NCI-H128 (cell line): ENCODE measurements at regions not wholly inside any gene's neighbourhood (a gene's known extent, or its start where the extent isn't known, plus 50 kb on each side); places are given as distances from the start of the nearest gene placed in this dataset.
"Not testable (repeated sequence)": the region's sequence is repeated elsewhere in the genome, so short reads cannot be mapped to it uniquely, and the experiment has no call there.

Source experiments
- DNase-seq: peaks from one replicate; lab custom pipeline; 2025; ENCODE audit not compliant: unreplicated experiment; lab: John Stamatoyannopoulos, UW

DNA sequence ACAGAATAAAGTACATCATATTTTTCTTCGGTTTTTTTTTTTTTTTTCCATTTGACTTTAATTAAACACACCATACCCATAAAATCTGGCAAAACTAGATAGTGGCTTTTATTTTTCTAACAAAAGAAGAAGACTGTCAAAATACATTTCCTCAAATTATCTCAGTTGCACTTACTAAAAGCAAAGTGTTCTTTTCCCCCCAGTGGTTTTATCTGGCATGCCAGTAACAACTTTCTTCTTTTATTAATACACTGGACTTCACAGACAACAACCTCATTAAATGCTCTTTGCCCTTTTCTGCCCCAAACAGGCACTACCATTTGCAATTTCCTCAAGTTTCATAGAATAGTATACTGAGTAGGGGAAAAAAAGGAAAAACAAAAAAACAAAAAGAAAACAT is 1792.3 kb downstream of the EFNA5 start:
- DNase-seq = no peak

DNA sequence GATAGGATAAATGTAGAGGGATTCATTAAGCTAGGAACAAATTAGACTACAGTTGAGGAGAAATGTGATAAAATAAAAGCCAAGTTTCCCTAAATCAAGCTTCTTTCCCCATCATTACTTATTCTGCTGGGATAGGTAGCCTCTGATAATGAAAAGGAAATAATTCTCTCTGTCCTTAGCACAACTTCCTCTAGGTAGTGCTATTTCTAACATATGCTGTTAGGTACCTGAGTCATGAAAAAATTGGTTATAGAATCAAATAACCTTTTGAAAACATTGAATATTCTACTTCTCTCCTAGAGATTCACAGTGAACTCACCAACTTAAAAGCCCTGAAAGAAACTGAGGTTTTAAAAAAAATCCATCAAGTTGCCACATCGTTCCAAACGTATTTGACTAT is 1793.1 kb downstream of the EFNA5 start:
- no peak for DNase-seq

DNA sequence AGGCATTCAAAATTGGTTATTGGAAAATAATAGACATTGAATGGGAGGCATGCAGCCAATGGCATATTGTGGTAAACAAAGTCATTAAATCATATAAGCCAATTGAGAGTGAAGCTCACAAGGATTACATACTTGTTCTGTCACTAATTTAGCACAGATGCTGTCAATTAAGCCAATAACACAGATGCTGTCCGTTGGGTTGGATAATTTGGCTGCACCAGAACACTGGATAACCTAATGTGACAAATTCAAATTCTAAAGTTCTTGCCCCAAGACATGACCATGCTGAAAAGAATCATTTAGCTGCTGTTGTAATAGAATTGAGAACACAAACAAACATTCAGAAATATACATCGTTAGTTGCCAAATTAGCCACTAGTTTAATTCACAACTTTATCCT is 1796.4 kb downstream of the EFNA5 start:
- no peak for DNase-seq

DNA sequence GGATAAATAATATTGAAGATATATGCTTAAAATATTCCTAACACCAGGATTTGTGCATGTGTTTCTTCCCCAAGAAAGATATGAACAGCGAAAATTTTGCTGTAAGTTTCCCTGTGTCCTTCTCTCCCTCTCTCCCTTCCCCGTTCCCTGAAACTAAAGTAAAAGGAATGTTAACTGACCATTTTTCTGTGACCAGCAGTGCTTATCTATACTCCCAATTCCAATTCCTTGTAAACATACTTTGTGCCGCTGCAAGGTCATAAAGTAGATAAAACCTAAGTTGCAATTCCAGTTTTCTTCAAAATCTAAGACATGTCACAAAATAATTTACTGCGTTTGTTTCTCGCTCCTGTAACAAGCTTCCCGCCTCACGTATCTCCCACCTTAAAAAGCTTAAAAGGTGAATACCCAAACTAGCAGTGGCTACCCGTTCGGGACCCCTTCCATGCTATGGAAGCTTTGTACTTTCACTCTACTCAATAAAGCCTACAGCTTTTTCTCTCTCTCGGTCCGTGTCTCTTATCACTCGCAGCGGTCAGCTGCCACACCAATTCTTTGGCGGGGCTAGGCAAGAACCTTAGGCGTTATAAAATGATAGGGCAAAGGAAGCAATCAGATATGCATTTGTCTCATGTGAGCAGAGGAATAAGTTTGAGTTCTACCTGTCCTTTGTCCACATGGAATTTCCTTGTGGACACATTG is 1798.0 kb downstream of the EFNA5 start:
- no peak for DNase-seq

DNA sequence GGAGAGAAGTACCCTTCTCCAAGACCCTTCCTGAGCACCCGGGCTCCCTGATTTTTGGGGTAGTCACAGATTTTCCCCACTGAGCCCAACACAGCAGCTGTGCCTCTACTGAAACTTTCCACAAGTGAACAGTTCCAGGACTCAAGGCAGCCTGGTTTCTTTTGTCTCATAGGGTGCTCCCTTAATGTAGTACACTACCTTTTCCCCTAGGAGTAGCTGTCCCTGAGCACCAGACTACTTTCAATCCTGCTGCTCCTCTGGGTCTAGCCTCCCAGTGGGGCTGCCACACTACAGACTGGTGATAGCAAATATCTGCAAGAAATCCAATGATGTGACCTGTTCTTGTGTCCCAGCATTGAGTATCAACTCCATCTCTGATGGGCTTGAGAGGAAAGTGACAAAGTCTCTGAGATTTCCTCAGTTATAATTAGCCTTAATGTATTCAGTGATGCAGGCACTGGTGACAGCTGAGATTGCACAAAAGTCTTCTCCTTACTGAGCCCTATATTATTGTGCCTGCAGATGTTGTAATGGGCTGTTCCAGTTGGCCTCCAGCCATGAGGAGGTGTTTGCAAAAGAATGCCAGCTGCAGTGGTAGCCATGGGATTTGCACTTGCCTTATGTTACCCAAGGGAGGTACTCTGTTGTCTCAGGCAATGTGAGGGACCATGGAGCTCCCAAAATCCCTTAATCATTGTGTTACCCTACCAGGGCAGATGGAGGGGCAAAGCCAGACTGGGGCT is 1802.5 kb downstream of the EFNA5 start:
- no peak for DNase-seq

DNA sequence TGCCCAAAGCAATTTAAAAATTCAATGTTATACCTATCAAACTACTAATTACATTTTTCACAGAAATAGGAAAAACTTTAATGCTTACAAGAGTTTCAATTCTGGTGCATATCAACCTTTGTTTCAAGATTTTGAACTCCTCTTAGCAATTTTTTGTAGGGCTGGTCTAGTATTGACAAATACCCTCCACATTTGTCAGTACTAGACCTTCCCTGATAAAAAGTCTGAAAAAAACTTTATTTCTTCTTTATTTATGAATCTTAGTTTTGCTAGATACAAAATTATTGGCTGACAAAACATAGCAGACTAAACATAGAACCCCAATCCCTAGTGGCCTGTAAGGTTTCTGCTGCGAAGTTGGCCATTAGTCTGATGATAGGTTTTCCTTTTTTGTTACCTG is 1804.9 kb downstream of the EFNA5 start:
- no peak for DNase-seq

DNA sequence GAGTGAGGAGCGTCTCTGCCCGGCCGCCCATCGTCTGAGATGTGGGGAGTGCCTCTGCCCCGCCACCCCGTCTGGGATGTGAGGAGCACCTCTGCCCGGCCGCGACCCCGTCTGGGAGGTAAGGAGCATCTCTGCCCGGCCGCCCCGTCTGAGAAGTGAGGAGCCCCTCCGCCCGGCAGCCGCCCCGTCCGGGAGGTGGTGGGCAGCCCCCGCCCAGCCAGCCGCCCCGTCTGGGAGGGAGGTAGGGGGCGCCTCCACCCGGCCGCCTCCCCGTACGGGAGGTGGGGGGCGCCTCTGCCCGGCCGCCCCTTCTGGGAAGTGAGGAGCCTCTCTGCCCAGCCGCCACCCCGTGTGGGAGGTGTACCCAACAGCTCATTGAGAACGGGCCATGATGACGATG is 1811.4 kb downstream of the EFNA5 start:
- not testable (repeated sequence) for DNase-seq

DNA sequence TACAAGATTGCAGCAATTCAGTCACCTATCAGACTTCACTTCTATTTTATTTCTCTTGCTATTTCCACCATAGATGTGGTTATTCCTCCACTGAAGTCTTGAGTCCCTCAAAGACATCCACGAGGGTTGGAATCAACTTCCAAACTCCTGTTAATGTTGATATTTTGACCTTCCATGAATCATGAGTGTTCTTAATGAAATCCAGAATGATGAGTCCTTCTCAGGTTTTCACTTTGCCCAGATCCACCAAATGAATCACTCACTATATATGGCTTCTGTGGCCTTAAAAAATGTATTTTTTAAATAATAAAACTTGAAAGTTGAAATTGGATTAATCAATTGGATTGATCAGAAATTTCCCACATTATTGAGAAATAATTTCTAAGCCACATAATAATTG is 1821.0 kb downstream of the EFNA5 start:
- no peak for DNase-seq

DNA sequence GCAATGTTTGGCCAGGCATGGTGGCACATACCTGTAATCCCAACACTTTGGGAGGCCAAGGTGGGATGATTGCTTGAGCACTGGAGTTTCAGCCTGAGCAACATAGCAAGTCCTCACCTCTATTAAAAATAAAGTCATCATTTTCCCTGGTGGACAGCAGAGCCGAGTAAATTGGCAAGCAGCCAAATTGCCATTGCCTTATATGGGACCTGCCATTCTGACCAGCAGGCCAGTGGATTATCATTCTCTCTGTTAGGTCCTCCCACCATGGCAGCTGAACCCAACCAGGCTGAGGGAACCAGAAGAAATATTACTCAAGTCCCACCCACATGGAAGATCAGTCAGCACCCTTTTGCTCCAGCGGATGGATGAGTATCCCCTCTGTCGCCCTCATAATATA is 1829.9 kb downstream of the EFNA5 start:
- no peak for DNase-seq

DNA sequence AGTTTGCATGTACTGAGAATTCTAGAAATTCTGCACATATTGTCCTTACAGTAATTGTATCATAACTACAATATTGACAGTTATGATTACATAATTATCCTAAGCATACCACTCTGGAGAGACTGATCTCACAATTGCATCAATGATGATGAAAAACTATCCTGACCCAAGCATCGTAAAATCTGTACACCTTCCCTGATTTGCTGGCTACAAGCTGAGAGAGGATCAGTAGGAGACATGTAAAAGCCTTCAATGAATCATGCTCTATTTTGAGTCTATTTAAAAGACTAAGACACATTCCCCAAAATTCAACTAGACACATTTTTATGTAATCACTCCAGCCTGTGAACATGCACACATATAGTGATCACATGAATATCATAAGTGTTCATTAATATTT is 1833.8 kb downstream of the EFNA5 start:
- no peak for DNase-seq

DNA sequence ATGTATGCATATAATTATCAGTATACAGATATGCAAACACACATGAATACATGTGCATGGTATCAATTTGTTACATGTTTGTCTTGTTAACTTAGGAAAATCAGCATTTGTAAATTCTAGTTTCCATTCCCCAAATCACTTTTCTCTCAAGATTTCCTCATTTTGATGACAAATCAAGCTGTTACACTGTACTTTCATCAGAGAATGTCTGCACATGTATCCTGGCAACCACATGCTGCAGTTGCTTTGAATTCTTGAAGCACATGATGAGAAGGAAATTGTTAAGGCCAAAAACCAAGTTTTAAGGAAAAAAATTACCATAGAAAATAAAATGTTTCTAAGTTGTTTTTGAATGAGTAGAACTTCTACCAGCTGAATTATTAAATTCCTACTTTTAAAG is 1834.5 kb downstream of the EFNA5 start:
- no peak for DNase-seq

DNA sequence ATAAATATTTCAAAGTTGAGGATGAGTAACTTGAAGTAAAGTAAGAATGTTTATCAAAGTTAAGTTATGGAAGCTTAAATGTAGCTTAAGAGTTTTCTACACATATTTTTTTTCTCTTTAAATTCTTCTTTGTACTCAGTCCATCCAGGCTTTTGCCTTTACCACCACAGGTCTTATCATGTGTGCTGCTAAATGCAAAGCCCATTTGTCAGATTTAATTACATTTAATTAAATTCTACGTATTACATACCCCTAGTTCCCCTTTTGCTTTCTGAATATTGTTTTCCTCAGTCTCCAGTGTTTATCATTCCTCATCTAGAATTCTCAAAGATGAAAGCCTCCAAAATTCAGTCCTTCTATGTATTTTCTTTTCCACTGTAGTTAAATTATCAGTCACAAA is 1841.9 kb downstream of the EFNA5 start:
- no peak for DNase-seq

DNA sequence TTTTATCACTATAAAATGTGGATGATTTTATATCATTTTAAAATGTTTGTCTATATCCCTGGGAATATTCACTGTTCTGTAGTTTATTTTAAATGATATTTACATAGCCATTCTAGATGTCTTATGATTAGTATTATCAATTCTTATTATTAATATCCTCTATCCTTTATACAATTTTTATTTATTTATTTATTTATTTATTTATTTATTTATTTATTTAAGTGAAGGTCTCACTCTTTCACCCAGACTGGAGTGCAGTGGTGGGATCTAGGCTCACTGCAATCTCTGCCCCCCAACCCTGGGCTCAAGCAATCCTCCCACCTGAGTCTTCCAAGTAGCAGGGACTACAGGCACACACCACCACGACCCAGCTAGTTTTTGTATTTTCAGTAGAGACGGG is 1848.9 kb downstream of the EFNA5 start:
- no peak for DNase-seq

DNA sequence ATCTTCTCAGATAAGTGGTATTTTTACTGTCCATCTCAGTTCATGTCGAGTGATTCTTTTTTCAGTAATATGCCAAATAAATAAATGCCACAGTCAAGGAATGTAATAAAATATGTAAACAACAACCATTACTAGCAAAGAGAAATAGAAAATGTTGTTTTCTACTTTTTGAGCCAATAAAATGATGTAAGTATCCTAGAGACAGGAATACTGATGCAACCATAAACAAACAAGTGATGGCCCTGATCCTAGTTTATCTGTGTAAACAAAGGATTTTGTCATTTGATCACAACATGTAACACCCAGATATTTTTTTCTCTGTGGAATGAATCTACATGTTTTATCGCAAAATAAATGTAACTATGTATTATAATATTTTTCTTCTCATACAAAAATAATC is 1852.8 kb downstream of the EFNA5 start:
- no peak for DNase-seq

DNA sequence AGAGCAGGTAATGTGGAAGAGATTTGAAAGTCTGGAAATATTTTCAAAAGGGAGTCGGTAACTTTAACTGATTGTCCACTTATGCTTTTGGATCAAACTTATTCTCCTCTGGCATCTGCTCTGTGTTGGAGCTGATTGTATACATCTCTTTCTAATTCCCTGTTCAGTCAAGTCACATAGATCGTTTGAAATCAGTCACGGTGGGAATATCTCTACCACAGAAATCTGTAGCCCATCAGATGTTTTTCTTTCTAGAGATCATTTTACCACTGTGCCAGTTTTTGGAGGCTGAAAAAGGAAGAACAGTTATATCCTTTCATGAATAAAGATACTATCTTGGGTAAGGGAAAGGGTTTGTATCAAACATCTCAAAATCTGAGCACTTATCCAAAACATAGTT is 1853.3 kb downstream of the EFNA5 start:
- DNase-seq = no peak

DNA sequence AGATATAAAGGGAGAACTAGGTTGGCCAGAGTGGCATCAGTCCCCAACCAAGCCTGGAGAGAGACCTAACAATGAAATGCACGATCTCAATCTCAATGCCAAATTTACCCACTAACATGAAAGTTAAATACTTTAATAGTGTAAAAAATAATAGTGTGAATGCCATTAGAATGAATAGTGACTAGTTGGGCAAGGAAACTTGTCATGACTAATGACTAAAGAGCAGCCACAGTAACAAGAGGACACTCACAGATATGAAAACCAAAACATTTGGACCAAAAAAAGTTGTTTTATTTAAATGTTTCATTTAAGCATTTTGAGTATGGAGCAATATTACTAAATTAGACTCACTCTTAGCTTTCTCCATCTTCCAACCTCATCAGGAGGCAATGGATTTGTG is 1853.8 kb downstream of the EFNA5 start:
- no peak for DNase-seq

DNA sequence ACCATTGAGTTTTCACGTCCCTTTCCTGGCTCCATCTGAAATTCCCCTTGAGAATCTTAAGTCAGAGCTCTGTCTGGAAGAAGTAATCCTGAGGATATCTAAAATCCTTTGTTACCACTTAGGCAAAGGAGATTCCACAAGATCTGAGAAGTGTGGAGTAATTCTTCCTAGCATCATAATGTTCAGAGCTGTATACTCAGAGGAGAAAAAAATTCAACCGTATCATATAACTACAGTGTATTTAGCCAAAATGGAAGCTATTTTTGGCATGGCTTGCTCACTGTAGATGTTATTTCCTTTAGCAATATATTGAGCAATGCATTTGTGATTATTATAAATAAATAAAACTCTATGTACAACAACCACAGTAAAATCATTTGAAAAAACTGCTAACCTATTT is 1858.4 kb downstream of the EFNA5 start:
- no peak for DNase-seq

DNA sequence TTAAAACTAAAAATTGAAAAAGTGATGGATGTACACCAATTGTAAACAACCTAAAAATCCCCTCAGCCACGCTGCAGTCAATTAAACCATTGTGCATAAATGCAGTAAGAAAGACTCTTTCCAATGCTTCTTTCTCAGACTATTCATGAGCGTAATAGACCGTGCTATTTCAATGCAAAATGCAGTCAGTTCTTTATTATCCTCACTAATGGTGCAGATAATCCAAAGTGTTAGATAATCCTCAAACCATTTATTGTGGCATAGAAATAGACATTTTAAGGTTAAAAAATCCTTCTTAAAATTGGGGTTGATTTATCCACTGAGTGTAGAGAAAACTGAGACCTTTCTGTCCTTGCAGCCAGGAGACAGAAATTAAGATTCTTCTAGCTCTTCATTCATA is 1862.8 kb downstream of the EFNA5 start:
- DNase-seq = no peak

DNA sequence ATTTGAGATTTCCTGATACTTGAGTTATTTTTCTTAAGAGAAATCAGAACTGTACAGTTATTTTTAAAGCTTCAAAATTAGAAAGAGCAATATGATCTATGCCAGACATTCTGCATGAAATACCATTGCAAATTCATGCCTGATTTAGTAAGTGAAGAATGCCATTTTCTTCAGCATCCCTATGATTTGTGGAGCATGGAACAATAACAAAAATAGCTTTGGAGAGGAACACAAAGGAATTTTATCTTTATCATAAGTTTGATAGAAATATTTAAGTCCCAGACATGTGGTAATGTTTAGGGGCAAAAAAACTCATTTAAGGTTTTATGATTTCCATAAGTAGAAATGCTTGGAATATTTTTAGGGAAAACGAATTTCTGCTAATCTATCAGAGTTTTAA is 1863.4 kb downstream of the EFNA5 start:
- DNase-seq = no peak

DNA sequence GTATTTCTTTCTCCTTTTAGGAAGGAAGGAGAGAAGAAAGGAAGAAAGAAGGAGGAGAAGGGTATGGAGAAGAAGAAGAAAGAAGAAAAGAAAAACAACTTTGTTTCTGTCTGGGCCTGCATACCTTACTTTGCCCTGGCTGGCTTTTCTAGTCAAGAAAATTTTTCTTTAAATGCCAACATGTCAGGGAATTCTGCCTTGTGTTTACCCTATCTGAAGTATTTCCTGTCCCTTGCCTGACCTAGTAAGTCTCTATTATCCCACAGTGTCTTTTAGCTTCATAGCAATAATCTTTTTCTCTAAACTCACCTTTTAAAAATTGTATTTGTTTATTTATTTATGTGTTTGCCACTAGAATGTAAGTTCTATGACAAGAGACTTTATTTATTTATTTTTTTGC is 1864.1 kb downstream of the EFNA5 start:
- DNase-seq = no peak

DNA sequence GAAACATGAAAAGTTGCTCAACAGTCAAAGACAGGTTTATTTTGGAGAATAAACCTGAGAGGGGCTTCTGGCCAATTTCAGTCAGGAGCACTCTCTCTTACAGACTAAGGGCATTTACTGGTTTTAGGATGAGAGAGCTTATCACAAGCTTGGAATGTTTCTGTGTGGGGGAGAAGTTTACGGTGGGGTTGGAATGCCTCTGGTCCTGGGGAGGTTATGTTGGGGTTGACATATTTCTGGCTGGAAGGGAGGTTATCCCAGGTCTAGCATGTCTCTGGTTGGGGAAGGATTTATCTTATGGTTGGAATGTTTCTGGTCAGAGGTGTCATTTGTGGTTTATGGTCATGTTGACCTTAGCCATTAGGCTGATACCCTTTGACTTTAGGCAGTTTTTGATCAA is 1867.3 kb downstream of the EFNA5 start:
- no peak for DNase-seq

DNA sequence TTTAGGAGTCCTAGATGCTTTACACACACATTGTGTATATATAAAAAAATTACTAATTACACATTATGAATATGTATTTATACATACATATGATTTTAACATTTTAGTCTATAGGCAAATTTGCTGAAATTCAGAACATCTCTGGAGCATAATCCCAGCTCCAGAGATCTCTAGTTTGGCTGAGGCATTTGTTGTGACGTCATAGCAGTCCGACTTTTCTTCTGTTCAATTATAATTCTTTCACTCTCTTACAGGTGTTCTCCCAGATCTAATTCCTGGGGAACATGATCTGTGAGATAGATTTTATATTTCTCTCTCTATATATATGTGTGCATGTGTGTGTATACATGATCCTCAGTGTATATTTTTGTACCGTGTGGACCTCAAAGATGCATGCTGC is 1876.2 kb downstream of the EFNA5 start:
- DNase-seq = no peak

DNA sequence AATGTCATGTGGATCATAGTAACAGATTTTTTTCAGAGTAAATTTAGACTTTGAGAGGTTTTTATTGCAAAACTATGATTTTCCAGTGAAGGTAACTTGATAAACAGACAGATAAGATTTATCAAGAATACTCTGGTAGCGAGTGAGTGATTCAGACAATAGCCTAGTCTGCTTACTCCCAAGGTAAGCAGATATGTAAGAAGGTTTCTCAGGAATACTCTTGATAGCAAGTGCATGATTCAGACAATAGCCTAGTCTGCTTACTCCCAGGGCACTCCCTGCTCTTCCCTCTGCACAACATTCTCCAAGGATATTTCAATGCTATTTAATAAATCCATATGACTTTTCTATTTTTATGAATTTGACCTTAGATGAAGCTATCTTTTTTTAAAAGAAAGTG is 1881.5 kb downstream of the EFNA5 start:
- DNase-seq = no peak
